GM23338 (cell line): ENCODE measurements at regions not wholly inside any gene's neighbourhood (a gene's known extent, or its start where the extent isn't known, plus 50 kb on each side); places are given as distances from the start of the nearest gene placed in this dataset.

Source experiments
- ATAC-seq: fragments of 200-7000 bp; cut with Tn5 transposase; 3 replicates; pipeline ENCODE4 v1.9.1; 2020
- DNase-seq: peaks from one replicate; pipeline ENCODE4 v3.0.0-alpha.2; 2015; ENCODE audit warnings: low spot score
- H2AFZ ChIP-seq: fragments of 200-600 bp; sonication (generic); 2 replicates; pipeline ENCODE4 v1.8.0; 2016; ENCODE audit warnings: antibody characterized with exemption, mild to moderate bottlenecking, moderate library complexity
- H3F3A ChIP-seq: fragments of 200-600 bp; sonication (generic); replicated peaks from 2 replicates; pipeline ENCODE4 v1.8.0; 2017; ENCODE audit warnings: antibody characterized with exemption, mixed run types, low read depth
- H3K27ac ChIP-seq: fragments of 200-600 bp; sonication (generic); 2 replicates; pipeline ENCODE4 v1.6.1; 2016; ENCODE audit warnings: low read depth
- H3K27me3 ChIP-seq: fragments of 200-600 bp; sonication (generic); 2 replicates; pipeline ENCODE4 v1.8.0; 2016; ENCODE audit warnings: mild to moderate bottlenecking, mixed run types, moderate library complexity; ENCODE audit not compliant: insufficient read depth
- H3K36me3 ChIP-seq: fragments of 200-600 bp; sonication (generic); 2 replicates; pipeline ENCODE4 v1.8.0; 2016; ENCODE audit warnings: mild to moderate bottlenecking; ENCODE audit not compliant: insufficient read depth
- H3K4me1 ChIP-seq: fragments of 200-600 bp; sonication (generic); 2 replicates; pipeline ENCODE4 v1.8.0; 2016; ENCODE audit warnings: mild to moderate bottlenecking, moderate library complexity; ENCODE audit not compliant: insufficient read depth
- H3K4me2 ChIP-seq: fragments of 200-600 bp; sonication (generic); 2 replicates; pipeline ENCODE4 v1.7.1; 2017; ENCODE audit warnings: mixed run types
- H3K4me3 ChIP-seq: fragments of 200-600 bp; sonication (generic); 2 replicates; pipeline ENCODE4 v1.6.1; 2016; ENCODE audit warnings: mixed run types
- H3K79me2 ChIP-seq: fragments of 200-600 bp; sonication (generic); replicated peaks from 2 replicates; pipeline ENCODE4 v1.8.0; 2017; ENCODE audit warnings: mild to moderate bottlenecking; ENCODE audit not compliant: insufficient read depth
- H3K9me2 ChIP-seq: fragments of 200-600 bp; sonication (generic); 2 replicates; pipeline ENCODE4 v1.8.0; 2017; ENCODE audit not compliant: insufficient read depth
- H4K20me1 ChIP-seq: fragments of 200-600 bp; sonication (generic); replicated peaks from 2 replicates; pipeline ENCODE4 v1.8.0; 2017; ENCODE audit warnings: mild to moderate bottlenecking; ENCODE audit not compliant: insufficient read depth
- H3K27ac Mint-ChIP-seq: 2 replicates; pipeline ENCODE4 v1.8.0; 2020; ENCODE audit warnings: inconsistent platforms, mild to moderate bottlenecking, moderate library complexity, mixed read lengths
- H3K27me3 Mint-ChIP-seq: 3 replicates; pipeline ENCODE4 v1.8.0; 2022; ENCODE audit warnings: low read depth, mild to moderate bottlenecking, moderate library complexity, mixed read lengths, inconsistent platforms; ENCODE audit not compliant: insufficient read depth, poor library complexity
- H3K36me3 Mint-ChIP-seq: 3 replicates; pipeline ENCODE4 v1.8.0; 2021; ENCODE audit warnings: low read depth, mild to moderate bottlenecking, inconsistent platforms, moderate library complexity, mixed read lengths
- H3K4me1 Mint-ChIP-seq: 3 replicates; pipeline ENCODE4 v1.8.0; 2020; ENCODE audit warnings: mild to moderate bottlenecking, inconsistent platforms, mixed read lengths
- H3K4me3 Mint-ChIP-seq: 3 replicates; pipeline ENCODE4 v1.8.0; 2021; ENCODE audit warnings: moderate library complexity, mild to moderate bottlenecking, inconsistent platforms, mixed read lengths
- H3K9me3 Mint-ChIP-seq: 3 replicates; pipeline ENCODE4 v1.8.0; 2020; ENCODE audit warnings: moderate library complexity, mild to moderate bottlenecking, inconsistent platforms, mixed read lengths
- CREB1 ChIP-seq: fragments of 250-450 bp; sonication (Bioruptor Pico); IDR thresholded peaks from 2 replicates; pipeline ENCODE4 v1.5.0; 2020; ENCODE audit warnings: low read depth, mild to moderate bottlenecking, moderate library complexity
- EZH2 ChIP-seq: fragments of 200-600 bp; sonication (generic); IDR thresholded peaks from one replicate; pipeline ENCODE4 v1.8.0; 2017; ENCODE audit warnings: antibody characterized with exemption, mild to moderate bottlenecking, low read depth; ENCODE audit not compliant: unreplicated experiment
- EZH2phosphoT487 ChIP-seq: fragments of 200-600 bp; sonication (generic); IDR thresholded peaks from one replicate; pipeline ENCODE4 v1.8.1; 2018; ENCODE audit warnings: antibody characterized with exemption; ENCODE audit not compliant: unreplicated experiment
- JUNB ChIP-seq: IDR thresholded peaks from one replicate; pipeline ENCODE4 v1.6.1; 2016; ENCODE audit warnings: antibody characterized with exemption; ENCODE audit not compliant: unreplicated experiment
- NANOG ChIP-seq: IDR thresholded peaks from 2 replicates; pipeline ENCODE4 v1.6.1; 2016; ENCODE audit warnings: antibody characterized with exemption, borderline replicate concordance
- POLR2AphosphoS5 ChIP-seq: IDR thresholded peaks from 2 replicates; pipeline ENCODE4 v1.6.1; 2016; ENCODE audit warnings: antibody characterized with exemption, low read depth
- STAT1 ChIP-seq: IDR thresholded peaks from one replicate; pipeline ENCODE4 v1.6.1; 2016; ENCODE audit warnings: antibody characterized with exemption; ENCODE audit not compliant: unreplicated experiment
- ZNF114 ChIP-seq: fragments of 250-450 bp; sonication (Bioruptor Pico); IDR thresholded peaks from 2 replicates; pipeline ENCODE4 v1.5.0; 2020; ENCODE audit warnings: mild to moderate bottlenecking, moderate library complexity
- ZNF331 ChIP-seq: fragments of 250-450 bp; sonication (Bioruptor Pico); IDR thresholded peaks from 2 replicates; pipeline ENCODE4 v1.5.0; 2020; ENCODE audit warnings: low read depth, mild to moderate bottlenecking, moderate library complexity
- TF ChIP-seq, protein P1 (sequence below): IDR thresholded peaks from one replicate; pipeline ENCODE4 v1.6.1; 2018; ENCODE audit warnings: antibody characterized with exemption; ENCODE audit not compliant: unreplicated experiment
- TF ChIP-seq, protein P2 (sequence below): IDR thresholded peaks from 2 replicates; pipeline ENCODE4 v1.6.1; 2016; ENCODE audit warnings: antibody characterized with exemption
- TF ChIP-seq, protein P3 (sequence below), 2 experiments: fragments of 200-600 bp in 1 of 2; sonication (generic) in 1 of 2; conservative IDR thresholded peaks; 2 replicates each; pipeline versions ENCODE4 v1.5.1 to v1.6.1; 2016 to 2017; ENCODE audit warnings: antibody characterized with exemption in 2 of 2, low read depth in 2 of 2, mild to moderate bottlenecking in 2 of 2, moderate library complexity in 1 of 2
- TF ChIP-seq, protein P4 (sequence below): fragments of 250-450 bp; sonication (Bioruptor Pico); IDR thresholded peaks from 2 replicates; pipeline ENCODE4 v1.5.0; 2020; ENCODE audit warnings: mild to moderate bottlenecking, moderate library complexity

DNA sequence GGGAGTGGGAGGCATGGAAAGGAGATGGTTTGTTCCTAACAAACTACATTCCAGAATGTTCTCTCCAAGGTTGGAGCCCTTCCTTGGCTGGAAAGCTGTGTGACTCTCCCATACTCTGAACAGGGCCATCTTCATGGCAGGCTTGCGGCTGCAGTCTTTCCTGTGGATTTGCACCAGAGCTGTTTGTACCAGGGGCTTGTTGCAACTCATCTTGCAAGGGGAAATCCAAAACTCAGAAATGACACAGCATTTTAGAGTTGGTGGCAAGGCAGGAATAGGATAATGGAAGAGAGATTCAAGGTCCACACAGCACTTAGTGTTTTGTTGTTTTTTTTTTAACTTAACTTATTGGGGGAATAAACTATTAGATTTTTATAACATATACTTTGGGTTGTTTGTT lies 73.7 kb upstream of the ZNF516 start:
- H3K79me2 ChIP-seq: no peaks in the 10 kb centered on the region
- DNase-seq (no peak), ATAC-seq (no peak)
- peak overlapping the region; percentile 43; the same call in 1 of the 2 replicates for H2AFZ ChIP-seq
- no peak overlapping the region for H3K4me2 ChIP-seq
- H3K9me2 ChIP-seq: peaks cover 8% of the 10 kb centered on the region; the same call in 1 of the 2 replicates
- H4K20me1 ChIP-seq: no peaks in the 10 kb centered on the region
- Mint-ChIP-seq H3K4me1 (peaks cover 17% of the 10 kb centered on the region), H3K27ac (peak overlapping the region; percentile 47; the same call in 1 of the 2 replicates), H3K4me3 (no peak overlapping the region), H3K27me3 (peaks cover 15% of the 10 kb centered on the region), H3K36me3 (no peaks in the 10 kb centered on the region), H3K9me3 (no peaks in the 10 kb centered on the region)
- no peak overlapping the region for H3K27ac ChIP-seq
- H3K36me3 ChIP-seq: no peaks in the 10 kb centered on the region
- no peaks in the 10 kb centered on the region for H3F3A ChIP-seq
- H3K27me3 ChIP-seq: no peaks in the 10 kb centered on the region
- H3K4me1 ChIP-seq: peaks cover 4% of the 10 kb centered on the region
- TF ChIP-seq ZNF331 (CRISPR knock-in tag) (no peak), POLR2AphosphoS5 (no peak), EZH2 (no peak), EZH2phosphoT487 (no peak), ZNF114 (CRISPR knock-in tag) (no peak), JUNB (no peak), STAT1 (no peak), NANOG (no peak), CREB1 (CRISPR knock-in tag) (no peak)
- TF ChIP-seq, protein P1, sequence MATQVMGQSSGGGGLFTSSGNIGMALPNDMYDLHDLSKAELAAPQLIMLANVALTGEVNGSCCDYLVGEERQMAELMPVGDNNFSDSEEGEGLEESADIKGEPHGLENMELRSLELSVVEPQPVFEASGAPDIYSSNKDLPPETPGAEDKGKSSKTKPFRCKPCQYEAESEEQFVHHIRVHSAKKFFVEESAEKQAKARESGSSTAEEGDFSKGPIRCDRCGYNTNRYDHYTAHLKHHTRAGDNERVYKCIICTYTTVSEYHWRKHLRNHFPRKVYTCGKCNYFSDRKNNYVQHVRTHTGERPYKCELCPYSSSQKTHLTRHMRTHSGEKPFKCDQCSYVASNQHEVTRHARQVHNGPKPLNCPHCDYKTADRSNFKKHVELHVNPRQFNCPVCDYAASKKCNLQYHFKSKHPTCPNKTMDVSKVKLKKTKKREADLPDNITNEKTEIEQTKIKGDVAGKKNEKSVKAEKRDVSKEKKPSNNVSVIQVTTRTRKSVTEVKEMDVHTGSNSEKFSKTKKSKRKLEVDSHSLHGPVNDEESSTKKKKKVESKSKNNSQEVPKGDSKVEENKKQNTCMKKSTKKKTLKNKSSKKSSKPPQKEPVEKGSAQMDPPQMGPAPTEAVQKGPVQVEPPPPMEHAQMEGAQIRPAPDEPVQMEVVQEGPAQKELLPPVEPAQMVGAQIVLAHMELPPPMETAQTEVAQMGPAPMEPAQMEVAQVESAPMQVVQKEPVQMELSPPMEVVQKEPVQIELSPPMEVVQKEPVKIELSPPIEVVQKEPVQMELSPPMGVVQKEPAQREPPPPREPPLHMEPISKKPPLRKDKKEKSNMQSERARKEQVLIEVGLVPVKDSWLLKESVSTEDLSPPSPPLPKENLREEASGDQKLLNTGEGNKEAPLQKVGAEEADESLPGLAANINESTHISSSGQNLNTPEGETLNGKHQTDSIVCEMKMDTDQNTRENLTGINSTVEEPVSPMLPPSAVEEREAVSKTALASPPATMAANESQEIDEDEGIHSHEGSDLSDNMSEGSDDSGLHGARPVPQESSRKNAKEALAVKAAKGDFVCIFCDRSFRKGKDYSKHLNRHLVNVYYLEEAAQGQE: no peak
- TF ChIP-seq, protein P2, sequence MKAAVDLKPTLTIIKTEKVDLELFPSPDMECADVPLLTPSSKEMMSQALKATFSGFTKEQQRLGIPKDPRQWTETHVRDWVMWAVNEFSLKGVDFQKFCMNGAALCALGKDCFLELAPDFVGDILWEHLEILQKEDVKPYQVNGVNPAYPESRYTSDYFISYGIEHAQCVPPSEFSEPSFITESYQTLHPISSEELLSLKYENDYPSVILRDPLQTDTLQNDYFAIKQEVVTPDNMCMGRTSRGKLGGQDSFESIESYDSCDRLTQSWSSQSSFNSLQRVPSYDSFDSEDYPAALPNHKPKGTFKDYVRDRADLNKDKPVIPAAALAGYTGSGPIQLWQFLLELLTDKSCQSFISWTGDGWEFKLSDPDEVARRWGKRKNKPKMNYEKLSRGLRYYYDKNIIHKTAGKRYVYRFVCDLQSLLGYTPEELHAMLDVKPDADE: no peak
- TF ChIP-seq, protein P3, sequence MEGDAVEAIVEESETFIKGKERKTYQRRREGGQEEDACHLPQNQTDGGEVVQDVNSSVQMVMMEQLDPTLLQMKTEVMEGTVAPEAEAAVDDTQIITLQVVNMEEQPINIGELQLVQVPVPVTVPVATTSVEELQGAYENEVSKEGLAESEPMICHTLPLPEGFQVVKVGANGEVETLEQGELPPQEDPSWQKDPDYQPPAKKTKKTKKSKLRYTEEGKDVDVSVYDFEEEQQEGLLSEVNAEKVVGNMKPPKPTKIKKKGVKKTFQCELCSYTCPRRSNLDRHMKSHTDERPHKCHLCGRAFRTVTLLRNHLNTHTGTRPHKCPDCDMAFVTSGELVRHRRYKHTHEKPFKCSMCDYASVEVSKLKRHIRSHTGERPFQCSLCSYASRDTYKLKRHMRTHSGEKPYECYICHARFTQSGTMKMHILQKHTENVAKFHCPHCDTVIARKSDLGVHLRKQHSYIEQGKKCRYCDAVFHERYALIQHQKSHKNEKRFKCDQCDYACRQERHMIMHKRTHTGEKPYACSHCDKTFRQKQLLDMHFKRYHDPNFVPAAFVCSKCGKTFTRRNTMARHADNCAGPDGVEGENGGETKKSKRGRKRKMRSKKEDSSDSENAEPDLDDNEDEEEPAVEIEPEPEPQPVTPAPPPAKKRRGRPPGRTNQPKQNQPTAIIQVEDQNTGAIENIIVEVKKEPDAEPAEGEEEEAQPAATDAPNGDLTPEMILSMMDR (conservative IDR thresholded peaks at IDR 0.05; ENCODE audit: low read depth in 2 of 2): no peak
- TF ChIP-seq, protein P4, sequence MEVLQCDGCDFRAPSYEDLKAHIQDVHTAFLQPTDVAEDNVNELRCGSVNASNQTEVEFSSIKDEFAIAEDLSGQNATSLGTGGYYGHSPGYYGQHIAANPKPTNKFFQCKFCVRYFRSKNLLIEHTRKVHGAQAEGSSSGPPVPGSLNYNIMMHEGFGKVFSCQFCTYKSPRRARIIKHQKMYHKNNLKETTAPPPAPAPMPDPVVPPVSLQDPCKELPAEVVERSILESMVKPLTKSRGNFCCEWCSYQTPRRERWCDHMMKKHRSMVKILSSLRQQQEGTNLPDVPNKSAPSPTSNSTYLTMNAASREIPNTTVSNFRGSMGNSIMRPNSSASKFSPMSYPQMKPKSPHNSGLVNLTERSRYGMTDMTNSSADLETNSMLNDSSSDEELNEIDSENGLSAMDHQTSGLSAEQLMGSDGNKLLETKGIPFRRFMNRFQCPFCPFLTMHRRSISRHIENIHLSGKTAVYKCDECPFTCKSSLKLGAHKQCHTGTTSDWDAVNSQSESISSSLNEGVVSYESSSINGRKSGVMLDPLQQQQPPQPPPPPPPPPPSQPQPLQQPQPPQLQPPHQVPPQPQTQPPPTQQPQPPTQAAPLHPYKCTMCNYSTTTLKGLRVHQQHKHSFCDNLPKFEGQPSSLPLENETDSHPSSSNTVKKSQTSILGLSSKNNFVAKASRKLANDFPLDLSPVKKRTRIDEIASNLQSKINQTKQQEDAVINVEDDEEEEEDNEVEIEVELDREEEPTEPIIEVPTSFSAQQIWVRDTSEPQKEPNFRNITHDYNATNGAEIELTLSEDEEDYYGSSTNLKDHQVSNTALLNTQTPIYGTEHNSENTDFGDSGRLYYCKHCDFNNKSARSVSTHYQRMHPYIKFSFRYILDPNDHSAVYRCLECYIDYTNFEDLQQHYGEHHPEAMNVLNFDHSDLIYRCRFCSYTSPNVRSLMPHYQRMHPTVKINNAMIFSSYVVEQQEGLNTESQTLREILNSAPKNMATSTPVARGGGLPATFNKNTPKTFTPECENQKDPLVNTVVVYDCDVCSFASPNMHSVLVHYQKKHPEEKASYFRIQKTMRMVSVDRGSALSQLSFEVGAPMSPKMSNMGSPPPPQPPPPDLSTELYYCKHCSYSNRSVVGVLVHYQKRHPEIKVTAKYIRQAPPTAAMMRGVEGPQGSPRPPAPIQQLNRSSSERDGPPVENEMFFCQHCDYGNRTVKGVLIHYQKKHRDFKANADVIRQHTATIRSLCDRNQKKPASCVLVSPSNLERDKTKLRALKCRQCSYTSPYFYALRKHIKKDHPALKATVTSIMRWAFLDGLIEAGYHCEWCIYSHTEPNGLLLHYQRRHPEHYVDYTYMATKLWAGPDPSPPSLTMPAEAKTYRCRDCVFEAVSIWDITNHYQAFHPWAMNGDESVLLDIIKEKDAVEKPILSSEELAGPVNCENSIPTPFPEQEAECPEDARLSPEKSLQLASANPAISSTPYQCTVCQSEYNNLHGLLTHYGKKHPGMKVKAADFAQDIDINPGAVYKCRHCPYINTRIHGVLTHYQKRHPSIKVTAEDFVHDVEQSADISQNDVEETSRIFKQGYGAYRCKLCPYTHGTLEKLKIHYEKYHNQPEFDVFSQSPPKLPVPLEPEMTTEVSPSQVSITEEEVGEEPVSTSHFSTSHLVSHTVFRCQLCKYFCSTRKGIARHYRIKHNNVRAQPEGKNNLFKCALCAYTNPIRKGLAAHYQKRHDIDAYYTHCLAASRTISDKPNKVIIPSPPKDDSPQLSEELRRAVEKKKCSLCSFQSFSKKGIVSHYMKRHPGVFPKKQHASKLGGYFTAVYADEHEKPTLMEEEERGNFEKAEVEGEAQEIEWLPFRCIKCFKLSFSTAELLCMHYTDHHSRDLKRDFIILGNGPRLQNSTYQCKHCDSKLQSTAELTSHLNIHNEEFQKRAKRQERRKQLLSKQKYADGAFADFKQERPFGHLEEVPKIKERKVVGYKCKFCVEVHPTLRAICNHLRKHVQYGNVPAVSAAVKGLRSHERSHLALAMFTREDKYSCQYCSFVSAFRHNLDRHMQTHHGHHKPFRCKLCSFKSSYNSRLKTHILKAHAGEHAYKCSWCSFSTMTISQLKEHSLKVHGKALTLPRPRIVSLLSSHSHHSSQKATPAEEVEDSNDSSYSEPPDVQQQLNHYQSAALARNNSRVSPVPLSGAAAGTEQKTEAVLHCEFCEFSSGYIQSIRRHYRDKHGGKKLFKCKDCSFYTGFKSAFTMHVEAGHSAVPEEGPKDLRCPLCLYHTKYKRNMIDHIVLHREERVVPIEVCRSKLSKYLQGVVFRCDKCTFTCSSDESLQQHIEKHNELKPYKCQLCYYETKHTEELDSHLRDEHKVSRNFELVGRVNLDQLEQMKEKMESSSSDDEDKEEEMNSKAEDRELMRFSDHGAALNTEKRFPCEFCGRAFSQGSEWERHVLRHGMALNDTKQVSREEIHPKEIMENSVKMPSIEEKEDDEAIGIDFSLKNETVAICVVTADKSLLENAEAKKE (CRISPR knock-in tag): no peak
- H3K4me3 ChIP-seq: no peak overlapping the region
